ENCODE measurements at regions not wholly inside any gene's neighbourhood (a gene's known extent, or its start where the extent isn't known, plus 50 kb on each side); places are given as distances from the start of the nearest gene placed in this dataset.
A peak's percentile ranks its signal among the peaks of the same experiment; 100 is the strongest.

DNA sequence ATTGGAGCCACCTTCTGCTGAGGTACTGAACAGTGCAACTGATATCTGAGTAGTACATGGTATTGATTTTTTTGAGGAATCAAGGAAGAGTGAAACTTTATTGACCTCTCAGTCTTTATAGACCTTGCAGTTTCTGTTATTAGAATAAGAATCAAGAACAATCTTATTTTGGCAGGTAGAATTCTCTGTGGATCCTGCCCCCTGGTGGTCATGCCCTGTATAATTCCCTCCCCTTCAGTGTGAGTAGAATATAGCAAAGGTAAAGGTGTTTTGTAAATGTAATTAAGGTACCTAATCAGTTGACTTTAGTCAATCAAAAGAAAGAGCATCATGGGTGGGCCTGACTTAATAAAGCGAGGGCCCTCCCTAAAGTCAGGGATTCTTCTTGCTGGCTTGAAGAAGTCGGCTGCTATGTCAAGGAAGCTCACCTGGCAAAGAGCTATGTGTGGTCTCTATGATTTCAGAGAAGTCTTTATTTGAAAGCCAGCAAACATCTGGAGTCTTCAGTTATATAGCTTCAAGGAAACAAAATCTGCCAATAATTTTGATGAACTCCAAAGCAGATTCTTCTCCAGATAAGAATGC is 142.8 kb downstream of the LSM5 start:
- peak in 1 of 58 donors; percentile 4 for DNase-seq

- DNase-seq = no peak
Measured at GRCh38 chr7:32346253-32346652, 143.9 kb downstream of the LSM5 start.

GRCh38 chr7:32336726-32337125 is 153.5 kb downstream of the LSM5 start:
- DNase-seq = no peak

DNA sequence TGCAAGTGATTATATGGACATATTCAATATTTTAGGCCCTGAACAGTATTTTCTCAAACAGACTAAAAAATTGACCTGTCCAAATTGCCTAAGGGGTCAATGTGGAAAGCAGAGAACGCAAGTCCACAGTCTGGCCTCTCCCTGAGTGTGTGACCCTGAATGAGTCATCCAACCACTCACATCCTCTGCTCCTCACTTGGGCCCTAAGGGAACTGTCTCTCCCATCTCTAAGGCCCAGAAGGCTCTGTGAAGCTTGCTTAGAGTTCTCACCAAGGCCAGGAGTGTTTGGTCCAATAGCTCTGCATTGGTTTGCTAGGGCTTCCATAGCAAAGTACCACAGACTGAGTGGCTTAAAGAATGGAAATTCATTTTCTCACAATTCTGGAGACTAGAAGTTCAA is 155.1 kb downstream of the LSM5 start:
- no peak for DNase-seq

DNA sequence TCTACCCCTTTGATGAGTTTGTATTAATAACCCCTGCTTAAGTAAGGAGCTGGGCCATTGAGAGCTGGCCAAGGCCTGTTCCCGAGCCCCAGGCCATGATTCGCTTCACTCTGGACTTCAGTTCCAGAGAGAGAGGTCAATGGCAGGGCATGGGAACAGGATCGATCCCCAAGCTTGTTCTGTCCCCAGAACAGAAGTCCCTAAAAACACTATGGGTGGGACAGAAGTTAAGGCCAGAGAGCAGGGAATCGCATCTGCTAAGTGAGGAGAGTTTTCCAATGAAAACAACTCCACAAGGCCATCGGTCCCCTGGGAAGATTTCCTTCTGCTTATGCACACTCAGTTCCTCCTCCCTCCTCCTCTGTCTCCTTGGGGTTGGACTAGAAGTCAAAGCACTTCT is 159.6 kb downstream of the LSM5 start:
- DNase-seq = no peak

DNA sequence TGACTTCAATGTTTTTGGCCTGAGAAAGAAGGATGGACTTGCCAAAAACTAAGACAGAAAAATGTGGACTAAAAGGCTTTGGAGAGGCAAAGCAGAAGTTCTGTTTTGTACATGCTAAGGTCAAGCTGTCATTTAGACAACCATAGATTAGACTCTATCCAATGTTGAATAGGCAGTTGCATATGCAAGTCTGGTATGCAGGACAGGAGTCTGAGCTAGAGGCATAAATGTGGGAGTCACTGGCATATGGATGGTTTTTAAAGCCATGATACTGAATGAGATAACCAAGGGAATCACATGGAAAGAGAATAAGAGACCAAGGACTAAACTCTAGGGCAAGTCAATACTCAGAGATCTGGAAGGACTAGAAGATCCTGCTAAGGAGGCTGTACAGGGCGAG is 164.1 kb downstream of the LSM5 start:
- no peak for DNase-seq

- no peak for DNase-seq
Measured at GRCh38 chr7:32323712-32324111, 166.5 kb downstream of the LSM5 start.

- no peak for DNase-seq
Measured at GRCh38 chr7:32319012-32319382, 171.2 kb downstream of the LSM5 start.

DNA sequence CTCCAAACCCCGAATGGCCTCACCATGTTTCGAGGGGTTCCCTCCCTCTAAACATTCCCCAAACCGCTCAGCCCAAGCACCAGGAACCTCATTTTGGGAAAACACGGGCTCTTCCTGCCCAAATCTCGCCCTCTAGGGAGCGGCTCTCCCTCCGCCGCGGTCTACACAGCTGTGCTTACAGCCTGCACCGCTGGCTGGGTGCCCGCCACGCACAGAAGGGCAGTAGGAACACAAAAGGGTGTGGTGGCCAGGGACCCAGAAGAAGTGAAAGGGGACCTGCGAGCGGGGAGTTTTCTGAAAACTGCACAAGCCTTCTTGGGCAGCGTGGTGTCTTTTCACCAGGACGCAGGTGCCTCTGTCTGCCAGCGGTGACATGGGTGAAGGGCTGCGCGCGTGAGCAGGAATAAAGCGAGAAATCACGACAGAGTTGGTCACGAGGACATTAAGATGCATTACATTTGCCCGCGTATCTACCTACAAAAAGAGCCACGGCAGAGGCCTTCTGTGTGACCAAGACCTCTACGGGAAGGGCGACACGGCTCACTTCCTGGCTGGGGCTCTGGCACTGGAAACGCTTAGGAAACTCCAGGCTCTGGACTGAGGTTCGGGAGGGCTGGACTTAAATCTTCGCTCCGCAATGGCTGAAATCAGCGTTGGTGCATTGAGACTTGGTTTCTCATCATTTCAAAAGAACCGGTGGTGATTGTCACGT is 171.7 kb downstream of the LSM5 start:
- peak in 1 of 58 donors; percentile 20 for DNase-seq

DNA sequence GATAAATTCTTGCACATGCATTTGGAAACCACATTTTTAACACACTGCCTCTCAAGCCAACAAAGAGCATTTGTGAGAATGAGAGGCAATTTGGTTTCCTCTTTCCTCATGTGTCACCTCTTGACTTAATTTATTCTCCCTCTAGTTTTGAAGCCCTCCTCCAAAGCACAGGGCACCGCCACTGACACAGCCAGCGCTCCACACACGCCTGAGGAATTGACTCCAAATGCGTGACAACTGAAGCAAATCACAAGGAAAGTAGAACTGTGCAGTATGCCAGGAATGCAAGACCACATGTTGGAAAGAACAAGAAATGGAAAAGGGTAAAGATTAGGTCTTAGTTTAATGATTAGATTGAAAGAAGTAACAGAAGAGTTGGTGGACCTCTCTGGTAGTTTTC is 173.3 kb downstream of the LSM5 start:
- peak in 1 of 58 donors; percentile 9 for DNase-seq

DNA sequence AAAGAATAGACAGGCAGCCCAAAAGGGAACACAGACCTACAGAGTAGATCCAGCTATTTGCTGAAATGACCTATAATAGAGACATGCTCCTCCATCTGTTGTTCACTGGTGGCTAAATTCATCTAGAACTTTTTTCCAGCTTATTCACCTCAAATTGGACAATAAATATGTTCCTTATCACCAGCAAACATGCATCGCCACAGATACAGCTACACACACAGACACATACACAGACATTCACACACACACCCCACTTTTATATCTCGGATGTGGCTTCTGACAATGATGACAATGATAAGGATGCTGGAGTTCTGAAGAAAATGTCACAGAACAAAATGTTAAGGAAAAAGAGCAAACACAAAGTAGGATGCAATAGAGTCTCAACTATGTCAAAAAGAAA is 175.4 kb downstream of the LSM5 start:
- no peak for DNase-seq

DNA sequence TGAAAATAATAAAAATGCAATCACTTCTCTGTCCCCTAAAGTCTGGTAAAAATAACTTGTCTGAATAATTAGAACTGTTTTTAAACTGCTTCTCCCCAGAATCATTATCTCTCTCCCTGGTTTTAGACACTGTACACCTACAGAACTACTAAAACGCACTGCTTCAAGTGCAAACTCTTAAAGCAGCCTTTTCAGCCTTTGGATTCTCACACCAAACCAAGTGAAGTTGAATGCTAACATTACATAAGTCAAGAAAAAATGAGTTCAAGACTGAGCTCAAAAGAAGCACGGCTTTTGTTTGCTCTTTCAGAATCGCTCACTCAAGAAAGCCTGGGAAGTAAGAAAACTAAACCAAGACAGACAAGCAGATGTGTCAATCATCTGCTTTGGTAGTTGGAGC is 188.8 kb downstream of the LSM5 start:
- no peak for DNase-seq

DNA sequence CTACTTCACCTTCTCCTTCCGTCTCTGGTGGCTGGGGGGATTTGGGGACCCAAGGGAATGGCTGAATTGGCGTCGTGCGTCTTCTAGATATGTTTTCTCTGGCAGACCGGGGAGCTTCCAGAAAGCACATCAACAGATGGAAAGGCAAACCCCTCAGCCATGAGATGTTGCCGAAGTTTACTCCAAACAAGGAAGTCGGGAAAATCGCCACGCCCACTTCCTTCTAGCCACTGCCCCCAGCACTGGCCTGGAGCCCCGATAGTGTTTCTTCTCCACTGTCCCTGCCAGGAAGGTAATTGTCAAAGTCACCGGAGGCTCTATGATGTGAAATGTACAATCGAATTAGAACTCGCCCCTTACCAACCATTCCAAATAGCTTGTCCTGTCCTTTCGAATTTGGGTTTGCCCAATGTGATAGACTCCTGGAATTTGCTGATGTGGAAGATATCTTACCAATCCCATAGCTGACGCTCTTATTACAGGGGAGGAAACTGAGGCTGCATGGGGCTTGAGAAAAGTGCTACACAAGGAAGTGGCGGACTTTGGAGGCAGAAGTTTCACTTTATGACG is 191.0 kb downstream of the LSM5 start:
- DNase-seq = no peak

DNA sequence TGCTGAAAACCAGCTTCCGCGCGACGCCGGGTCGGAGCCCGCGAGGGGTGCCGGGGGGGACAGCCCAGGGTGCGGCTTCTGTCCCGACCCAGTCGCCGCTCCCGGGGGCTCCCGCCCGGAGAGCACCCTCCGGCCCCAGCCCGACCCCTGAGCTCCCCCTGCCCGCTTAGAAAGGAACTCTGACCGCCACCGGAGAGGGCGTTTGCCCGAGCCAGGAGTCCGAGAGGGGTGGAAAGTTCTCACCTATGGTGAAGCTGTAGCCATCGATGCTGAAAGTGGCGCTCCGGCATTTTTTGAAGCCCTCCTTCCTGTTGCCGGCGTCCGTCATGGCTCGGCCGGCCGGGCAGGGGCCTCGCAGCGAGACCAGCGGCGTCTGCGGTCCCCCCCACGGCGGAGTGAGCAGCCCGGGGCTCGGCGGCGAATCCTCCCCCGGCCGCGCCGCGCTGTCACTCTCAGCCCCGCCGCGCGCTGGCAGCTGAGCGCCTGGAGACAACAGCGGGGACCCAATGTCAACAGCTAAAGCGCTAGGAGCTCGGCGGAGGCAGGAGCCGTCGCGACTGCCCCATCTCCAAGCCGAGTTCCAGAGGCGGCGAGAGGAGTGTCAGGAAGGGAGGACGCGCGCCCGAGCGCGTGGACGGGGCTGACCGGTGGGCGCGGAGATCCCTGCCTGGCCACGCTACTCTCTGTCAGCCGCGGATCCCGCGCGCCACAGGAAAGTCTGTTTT is 191.6 kb downstream of the LSM5 start:
- DNase-seq = peak in 5 of 58 donors; percentile 6 to 20 (median 12)

DNA sequence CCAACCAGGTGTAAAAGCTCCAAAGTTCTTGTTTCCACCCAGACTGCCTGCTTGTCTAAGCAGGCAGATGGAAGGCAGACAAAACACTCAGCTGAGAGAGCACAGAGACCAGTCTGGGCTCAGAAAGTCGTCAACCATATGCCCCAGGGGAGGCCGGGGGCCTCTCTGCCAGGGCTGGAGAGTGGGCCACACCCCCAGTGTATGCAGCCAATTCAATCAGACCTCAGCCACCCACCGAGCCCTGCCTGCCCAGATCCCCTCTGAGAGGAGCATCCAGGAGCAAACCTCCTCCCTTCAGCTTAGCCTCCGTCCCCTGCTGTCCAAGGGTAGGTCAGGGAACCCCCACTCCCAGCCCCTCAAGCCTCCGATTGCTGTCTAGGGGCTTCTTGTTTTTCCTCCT is 196.3 kb downstream of the LSM5 start:
- DNase-seq = no peak

GRCh38 chr7:32289651-32290414 is 200.3 kb downstream of the LSM5 start:
- DNase-seq = peak in 54 of 58 donors; percentile 9 to 90 (median 65)

DNA sequence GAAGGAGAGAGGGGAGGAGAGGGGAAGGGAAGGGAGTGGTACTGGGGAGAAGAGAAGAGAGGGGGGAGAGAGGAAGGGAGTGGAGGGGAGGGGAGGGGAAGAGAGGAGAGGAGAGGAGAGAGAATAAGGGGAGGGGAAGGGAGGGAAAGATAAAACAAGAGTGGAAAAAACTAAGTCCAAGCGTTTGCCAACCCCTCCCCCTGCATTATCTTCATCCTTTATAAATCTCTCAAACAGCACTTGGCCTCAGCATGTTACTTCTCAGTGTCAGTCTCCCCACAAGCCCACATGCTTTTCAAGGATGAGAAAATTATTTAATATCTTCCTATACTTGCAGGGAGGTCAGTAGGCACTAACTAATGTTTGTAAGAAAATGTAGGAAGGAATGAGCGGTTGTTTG is 204.5 kb downstream of the LSM5 start:
- no peak for DNase-seq

- DNase-seq = no peak
Measured at GRCh38 chr7:32283546-32283945, 206.6 kb downstream of the LSM5 start.

GRCh38 chr7:32279500-32279899 is 209.3 kb upstream of the PDE1C start:
- no peak for DNase-seq

GRCh38 chr7:32275216-32276009 is 205.2 kb upstream of the PDE1C start:
- DNase-seq = no peak

GRCh38 chr7:32273297-32273696 is 203.1 kb upstream of the PDE1C start:
- DNase-seq = no peak
